ENCODE measurements at regions not wholly inside any gene's neighbourhood (a gene's known extent, or its start where the extent isn't known, plus 50 kb on each side); places are given as distances from the start of the nearest gene placed in this dataset.

GRCh38 chr10:111993872-111994426, 189.6 kb downstream of the GPAM start:
- DNase-seq (ENCODE audit: low spot score) = no peak

- DNase-seq (ENCODE audit: low spot score) = no peak
Measured at GRCh38 chr10:111996103-111996502, 187.5 kb downstream of the GPAM start.

- DNase-seq (ENCODE audit: low spot score) = no peak
Measured at GRCh38 chr10:111998728-111999127, 184.8 kb downstream of the GPAM start.

GRCh38 chr10:111999205-111999914, 184.2 kb downstream of the GPAM start:
- no peak for DNase-seq (ENCODE audit: low spot score)

- DNase-seq (ENCODE audit: low spot score) = no peak
Measured at GRCh38 chr10:111999915-112000302, 183.7 kb downstream of the GPAM start.

- DNase-seq (ENCODE audit: low spot score) = no peak
Measured at GRCh38 chr10:112000466-112000865, 183.1 kb downstream of the GPAM start.

- no peak for DNase-seq (ENCODE audit: low spot score)
Measured at GRCh38 chr10:112002206-112002605, 181.4 kb downstream of the GPAM start.

- no peak for DNase-seq (ENCODE audit: low spot score)
Measured at GRCh38 chr10:112004075-112004474, 179.5 kb downstream of the GPAM start.

GRCh38 chr10:112005044-112005443, 178.5 kb downstream of the GPAM start:
- DNase-seq (ENCODE audit: low spot score) = no peak

GRCh38 chr10:112006407-112006806, 177.2 kb downstream of the GPAM start:
- no peak for DNase-seq (ENCODE audit: low spot score)

- DNase-seq (ENCODE audit: low spot score) = no peak
Measured at GRCh38 chr10:112006831-112007230, 176.7 kb downstream of the GPAM start.

- no peak for DNase-seq (ENCODE audit: low spot score)
Measured at GRCh38 chr10:112022196-112022595, 161.4 kb downstream of the GPAM start.

- DNase-seq (ENCODE audit: low spot score) = no peak
Measured at GRCh38 chr10:112024079-112024478, 159.5 kb downstream of the GPAM start.

GRCh38 chr10:112025228-112025627, 158.3 kb downstream of the GPAM start:
- DNase-seq (ENCODE audit: low spot score) = no peak

GRCh38 chr10:112026438-112026837, 157.1 kb downstream of the GPAM start:
- no peak for DNase-seq (ENCODE audit: low spot score)

- no peak for DNase-seq (ENCODE audit: low spot score)
Measured at GRCh38 chr10:112027731-112028280, 155.8 kb downstream of the GPAM start.

GRCh38 chr10:112030431-112030830, 153.1 kb downstream of the GPAM start:
- no peak for DNase-seq (ENCODE audit: low spot score)

- DNase-seq (ENCODE audit: low spot score) = no peak
Measured at GRCh38 chr10:112039823-112040222, 143.7 kb downstream of the GPAM start.

- no peak for DNase-seq (ENCODE audit: low spot score)
Measured at GRCh38 chr10:112040696-112041095, 142.9 kb downstream of the GPAM start.

GRCh38 chr10:112045938-112046337, 137.6 kb downstream of the GPAM start:
- DNase-seq (ENCODE audit: low spot score) = no peak

GRCh38 chr10:112047674-112048073, 135.9 kb downstream of the GPAM start:
- DNase-seq (ENCODE audit: low spot score) = no peak

GRCh38 chr10:112052166-112052565, 131.4 kb downstream of the GPAM start:
- DNase-seq (ENCODE audit: low spot score) = no peak

GRCh38 chr10:112053895-112054294, 129.7 kb downstream of the GPAM start:
- DNase-seq (ENCODE audit: low spot score) = no peak

- no peak for DNase-seq (ENCODE audit: low spot score)
Measured at GRCh38 chr10:112054516-112054915, 129.0 kb downstream of the GPAM start.

Measured in CD4-positive, alpha-beta T cell treated with Interleukin-15 for 4 hours (primary cell).